Ishikawa (cell line): ENCODE measurements at regions not wholly inside any gene's neighbourhood (a gene's known extent, or its start where the extent isn't known, plus 50 kb on each side); places are given as distances from the start of the nearest gene placed in this dataset.

ENCODE experiments used
- EP300 ChIP-seq: IDR thresholded peaks from 2 replicates; pipeline ENCODE4 v1.6.1; 2012; ENCODE audit warnings: borderline replicate concordance
- FOXM1 ChIP-seq: IDR thresholded peaks from 2 replicates; pipeline ENCODE4 v1.6.1; 2012; ENCODE audit warnings: low read depth, borderline replicate concordance
- RAD21 ChIP-seq: IDR thresholded peaks from 2 replicates; pipeline ENCODE4 v1.6.1; 2012; ENCODE audit warnings: low read depth
- YY1 ChIP-seq: IDR thresholded peaks from 2 replicates; pipeline ENCODE4 v1.6.1; 2012; ENCODE audit warnings: low read depth
- TF ChIP-seq, protein P1 (sequence below): IDR thresholded peaks from 2 replicates; pipeline ENCODE4 v1.6.1; 2012

GRCh38 chr2:10210336-10210735, 87.8 kb downstream of the RRM2 start:
- no peak for TF ChIP-seq EP300
- TF ChIP-seq FOXM1, result no peak
- no peak for TF ChIP-seq RAD21
- TF ChIP-seq YY1, result no peak
- TF ChIP-seq, protein P1, sequence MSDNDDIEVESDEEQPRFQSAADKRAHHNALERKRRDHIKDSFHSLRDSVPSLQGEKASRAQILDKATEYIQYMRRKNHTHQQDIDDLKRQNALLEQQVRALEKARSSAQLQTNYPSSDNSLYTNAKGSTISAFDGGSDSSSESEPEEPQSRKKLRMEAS, result no peak
